HepG2 (cell line): ENCODE measurements at regions not wholly inside any gene's neighbourhood (a gene's known extent, or its start where the extent isn't known, plus 50 kb on each side); places are given as distances from the start of the nearest gene placed in this dataset.

ENCODE experiments used
- ATAC-seq: fragments of 200-7000 bp; cut with Tn5 transposase; 3 replicates; pipeline ENCODE4 v1.9.1; 2020; ENCODE audit warnings: mild to moderate bottlenecking, moderate library complexity
- BruUV-seq: library from RNA; stranded (reverse); fragments of 400-500 nt; replicated peaks from 2 replicates; lab custom pipeline; 2021; lab: Mats Ljungman, UMichigan
- CTCF ChIA-PET: fragments of 300-600 bp; formaldehyde crosslinking; extraction: SDS; loops from one replicate; lab custom pipeline; 2021; ENCODE audit warnings: low total read pairs, inconsistent platforms, low intra/inter-chr PET ratio; lab: Yijun Ruan, JAX
- POLR2A ChIA-PET: fragments of 350-600 bp; sonication (Branson Sonifier 250); formaldehyde crosslinking; loops from one replicate; lab custom pipeline; 2020; ENCODE audit warnings: antibody characterized with exemption, inconsistent platforms; lab: Yijun Ruan, JAX
- DNase-seq: peaks from one replicate; pipeline ENCODE4 v3.0.0-alpha.2; 2015; ENCODE audit warnings: low spot score
- FAIRE-seq: peaks from 3 replicates; lab custom pipeline; 2011; peaks lifted over from hg19 to GRCh38; lab: Jason Lieb, UNC
- H2AFZ ChIP-seq: one replicate; pipeline ENCODE4 v1.6.1; 2011; ENCODE audit warnings: low read length, inconsistent platforms
- H3K27ac ChIP-seq: fragments of 300-600 bp; 3 replicates; pipeline ENCODE4 v1.8.0; 2011; ENCODE audit warnings: mixed run types, mild to moderate bottlenecking, mixed read lengths, low read length, inconsistent platforms; ENCODE audit not compliant: insufficient read depth; ENCODE audit errors: extremely low read length
- H3K27me3 ChIP-seq, 2 experiments: fragments of 200-600 bp in 1 of 2; 2 replicates in 1 of 2; 3 replicates in 1 of 2; pipeline versions ENCODE4 v1.6.0 to v1.8.0; 2011; ENCODE audit warnings: low read length in 2 of 2, mild to moderate bottlenecking in 2 of 2, moderate library complexity in 2 of 2, inconsistent platforms in 1 of 2; ENCODE audit not compliant: insufficient read depth in 2 of 2, control insufficient read depth in 1 of 2
- H3K36me3 ChIP-seq, 2 experiments: fragments of 200-600 bp in 1 of 2; replicated peaks in 1 of 2; 2 replicates in 1 of 2; 3 replicates in 1 of 2; pipeline versions ENCODE4 v1.5.1 to v1.8.0; 2011; ENCODE audit warnings: low read length in 2 of 2, inconsistent platforms in 1 of 2; ENCODE audit not compliant: insufficient read depth in 2 of 2, control insufficient read depth in 1 of 2
- H3K4me1 ChIP-seq: 2 replicates; pipeline ENCODE4 v1.5.1; 2012; ENCODE audit warnings: low read length, inconsistent platforms; ENCODE audit not compliant: insufficient read depth
- H3K4me2 ChIP-seq: 2 replicates; pipeline ENCODE4 v1.6.0; 2011; ENCODE audit warnings: low read depth, low read length, inconsistent platforms
- H3K4me3 ChIP-seq, 3 experiments: fragments of 200-600 bp in 1 of 3; sonication (generic), shearing (Covaris generic) in 1 of 3; replicated peaks in 1 of 3; 2 replicates each; pipeline ENCODE4 v1.5.1; 2011 to 2016; ENCODE audit warnings: low read length in 3 of 3, inconsistent platforms in 2 of 3, low read depth in 2 of 3, mild to moderate bottlenecking in 2 of 3, control low read depth in 1 of 3, mixed read lengths in 1 of 3; ENCODE audit not compliant: insufficient read depth in 1 of 3
- H3K79me2 ChIP-seq: one replicate; pipeline ENCODE4 v1.6.1; 2011; ENCODE audit warnings: low read length, inconsistent platforms; ENCODE audit not compliant: insufficient read depth
- H3K9ac ChIP-seq: 2 replicates; pipeline ENCODE4 v1.6.0; 2011; ENCODE audit warnings: mild to moderate bottlenecking, low read depth, low read length, inconsistent platforms; ENCODE audit not compliant: insufficient read depth
- H3K9me3 ChIP-seq: 2 replicates; pipeline ENCODE4 v1.5.1; 2012; ENCODE audit warnings: mild to moderate bottlenecking, low read length
- H4K20me1 ChIP-seq: 2 replicates; pipeline ENCODE4 v1.6.0; 2011; ENCODE audit warnings: inconsistent platforms, mild to moderate bottlenecking, low read length, moderate library complexity; ENCODE audit not compliant: insufficient read depth
- ATF7-NPFF ChIP-seq: sonication (generic); formaldehyde crosslinking; IDR thresholded peaks from 2 replicates; pipeline ENCODE4 v1.8.1; 2023; ENCODE audit warnings: mild to moderate bottlenecking, low read depth, missing genetic modification reagents, moderate library complexity
- ATM ChIP-seq: fragments of 450-650 bp; IDR thresholded peaks from 2 replicates; pipeline ENCODE4 v1.7.1; 2017; ENCODE audit warnings: mild to moderate bottlenecking, borderline replicate concordance
- CENPBD1 ChIP-seq: sonication (generic); formaldehyde crosslinking; IDR thresholded peaks from 2 replicates; pipeline ENCODE4 v1.8.0; 2022; ENCODE audit warnings: missing genetic modification reagents, low read depth, mild to moderate bottlenecking, borderline replicate concordance
- EP300 ChIP-seq, 3 experiments: sonication (generic) in 1 of 3; formaldehyde crosslinking in 1 of 3; IDR thresholded peaks; 2 replicates each; pipeline versions ENCODE4 v1.5.1 to v1.6.1; 2011 to 2020; ENCODE audit warnings: low read depth in 2 of 3, low read length in 2 of 3, borderline replicate concordance in 1 of 3, improper control_type of control experiment in 1 of 3, mild to moderate bottlenecking in 1 of 3, missing genetic modification reagents in 1 of 3, moderate library complexity in 1 of 3
- ESRRA ChIP-seq: sonication (generic); formaldehyde crosslinking; IDR thresholded peaks from 2 replicates; pipeline ENCODE4 v1.5.1; 2020; ENCODE audit warnings: mild to moderate bottlenecking, low read depth, missing genetic modification reagents
- NFYB ChIP-seq: sonication (generic); formaldehyde crosslinking; IDR thresholded peaks from 2 replicates; pipeline ENCODE4 v1.4.0; 2020; ENCODE audit warnings: missing genetic modification reagents
- RARG ChIP-seq: sonication (generic); formaldehyde crosslinking; IDR thresholded peaks from 2 replicates; pipeline ENCODE4 v1.4.0; 2020; ENCODE audit warnings: low read depth, mild to moderate bottlenecking, missing genetic modification reagents
- SALL2 ChIP-seq: sonication (generic); formaldehyde crosslinking; IDR thresholded peaks from 2 replicates; pipeline ENCODE4 v1.8.1; 2023; ENCODE audit warnings: mild to moderate bottlenecking, missing genetic modification reagents, inconsistent platforms
- THAP11 ChIP-seq: IDR thresholded peaks from 2 replicates; pipeline ENCODE4 v1.6.1; 2016; ENCODE audit warnings: missing biosample characterization, missing genetic modification reagents
- ZBTB4 ChIP-seq: sonication (generic); formaldehyde crosslinking; IDR thresholded peaks from 2 replicates; pipeline ENCODE4 v1.4.0; 2020; ENCODE audit warnings: missing genetic modification reagents, mild to moderate bottlenecking, borderline replicate concordance
- ZNF136 ChIP-seq: sonication (generic); formaldehyde crosslinking; IDR thresholded peaks from 2 replicates; pipeline ENCODE4 v1.8.1; 2022; ENCODE audit warnings: low read depth, mild to moderate bottlenecking, moderate library complexity, missing genetic modification reagents
- ZNF629 ChIP-seq: sonication (generic); formaldehyde crosslinking; conservative IDR thresholded peaks from 2 replicates; pipeline ENCODE4 v1.5.0; 2020; ENCODE audit warnings: missing genetic modification reagents
- WGBS: methylation state at CpG from one replicate; pipeline ENCODE4 v1.1.6; 2017; ENCODE audit warnings: low lambda C conversion rate; 5-methylcytosine and 5-hydroxymethylcytosine counted together
- in situ Hi-C: cut with HindIII; loops from 2 replicates; pipeline ENCODE4 v1.10.0; 2017; ENCODE audit warnings: low pct_unique_long_range_greater_than_20kb; ENCODE audit not compliant: extremely low pct_ligation_motif_present
- intact Hi-C: fragments of 100-400 bp; cut with micrococcal nuclease; formaldehyde crosslinking; loops from one replicate; pipeline ENCODE4 v1.10.0; 2022; ENCODE audit not compliant: unreplicated experiment
- TF ChIP-seq, protein P1 (sequence below): sonication (generic); formaldehyde crosslinking; IDR thresholded peaks from 2 replicates; pipeline ENCODE4 v1.4.0; 2020; ENCODE audit warnings: missing genetic modification reagents
- TF ChIP-seq, protein P2 (sequence below): fragments of 450-650 bp; IDR thresholded peaks from 2 replicates; pipeline ENCODE4 v1.6.1; 2017

DNA sequence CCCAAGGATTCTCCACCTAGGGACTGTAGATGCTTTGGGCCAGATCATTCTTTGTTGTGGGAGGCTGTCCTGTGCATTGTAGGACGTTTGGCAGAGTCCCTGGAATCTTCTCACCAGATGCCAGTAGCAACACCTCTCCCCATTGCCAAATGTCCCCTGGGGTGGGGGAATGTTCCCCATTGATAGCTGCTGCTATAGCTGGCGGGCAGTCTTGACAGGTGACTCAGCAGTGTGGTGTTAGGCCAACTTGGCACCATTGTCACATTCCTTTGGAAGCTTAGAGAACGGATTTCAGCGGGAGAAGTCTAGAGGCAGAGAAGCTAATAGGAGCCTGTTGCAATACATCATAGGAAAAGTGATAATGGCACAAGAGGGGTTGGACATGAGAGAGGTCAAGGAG lies 495.7 kb upstream of the SMIM21 start (continued):
- TF ChIP-seq, protein P1, sequence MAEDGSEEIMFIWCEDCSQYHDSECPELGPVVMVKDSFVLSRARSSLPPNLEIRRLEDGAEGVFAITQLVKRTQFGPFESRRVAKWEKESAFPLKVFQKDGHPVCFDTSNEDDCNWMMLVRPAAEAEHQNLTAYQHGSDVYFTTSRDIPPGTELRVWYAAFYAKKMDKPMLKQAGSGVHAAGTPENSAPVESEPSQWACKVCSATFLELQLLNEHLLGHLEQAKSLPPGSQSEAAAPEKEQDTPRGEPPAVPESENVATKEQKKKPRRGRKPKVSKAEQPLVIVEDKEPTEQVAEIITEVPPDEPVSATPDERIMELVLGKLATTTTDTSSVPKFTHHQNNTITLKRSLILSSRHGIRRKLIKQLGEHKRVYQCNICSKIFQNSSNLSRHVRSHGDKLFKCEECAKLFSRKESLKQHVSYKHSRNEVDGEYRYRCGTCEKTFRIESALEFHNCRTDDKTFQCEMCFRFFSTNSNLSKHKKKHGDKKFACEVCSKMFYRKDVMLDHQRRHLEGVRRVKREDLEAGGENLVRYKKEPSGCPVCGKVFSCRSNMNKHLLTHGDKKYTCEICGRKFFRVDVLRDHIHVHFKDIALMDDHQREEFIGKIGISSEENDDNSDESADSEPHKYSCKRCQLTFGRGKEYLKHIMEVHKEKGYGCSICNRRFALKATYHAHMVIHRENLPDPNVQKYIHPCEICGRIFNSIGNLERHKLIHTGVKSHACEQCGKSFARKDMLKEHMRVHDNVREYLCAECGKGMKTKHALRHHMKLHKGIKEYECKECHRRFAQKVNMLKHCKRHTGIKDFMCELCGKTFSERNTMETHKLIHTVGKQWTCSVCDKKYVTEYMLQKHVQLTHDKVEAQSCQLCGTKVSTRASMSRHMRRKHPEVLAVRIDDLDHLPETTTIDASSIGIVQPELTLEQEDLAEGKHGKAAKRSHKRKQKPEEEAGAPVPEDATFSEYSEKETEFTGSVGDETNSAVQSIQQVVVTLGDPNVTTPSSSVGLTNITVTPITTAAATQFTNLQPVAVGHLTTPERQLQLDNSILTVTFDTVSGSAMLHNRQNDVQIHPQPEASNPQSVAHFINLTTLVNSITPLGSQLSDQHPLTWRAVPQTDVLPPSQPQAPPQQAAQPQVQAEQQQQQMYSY (CRISPR knock-in tag): no peak
- TF ChIP-seq ESRRA (CRISPR knock-in tag): no peak
- TF ChIP-seq ZBTB4 (CRISPR knock-in tag): no peak
- TF ChIP-seq, all 625 proteins: peak for 0

DNA sequence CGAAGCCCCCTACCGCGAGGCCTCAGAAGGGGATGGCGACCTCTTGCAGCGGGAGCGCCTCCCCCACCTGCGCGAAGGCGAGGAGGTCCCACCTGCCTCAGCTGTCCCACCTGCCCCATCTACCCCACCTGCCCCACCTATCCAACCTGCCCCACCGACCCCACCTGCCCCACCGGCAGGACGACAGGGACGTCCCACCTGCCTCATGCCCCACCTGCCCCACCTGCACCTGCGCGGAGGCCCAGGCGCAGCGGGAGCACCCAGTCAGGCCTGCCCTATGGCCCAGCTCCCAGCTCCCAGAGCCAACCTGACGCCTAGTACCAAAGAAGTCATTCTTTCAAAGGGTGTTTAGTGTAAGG lies 489.1 kb upstream of the SMIM21 start:
- BruUV-seq: no TSS peak

More for the DNA sequence above, 489.1 kb upstream of the SMIM21 start:
- Histone ChIP-seq H3K27ac (no peak overlapping the region), H3K4me3 (no peak overlapping the region), H3K79me2 (no peaks in the 10 kb centered on the region), H3K27me3 (peaks cover 0 to 2% of the 10 kb centered on the region in 2 experiments; a peak in 2 of 5 replicates), H3K36me3 (no peaks in the 10 kb centered on the region), H2AFZ (no peak overlapping the region), H3K9me3 (no peaks in the 10 kb centered on the region), H3K4me1 (no peaks in the 10 kb centered on the region), H3K9ac (no peak overlapping the region), H3K4me2 (no peak overlapping the region), H4K20me1 (no peaks in the 10 kb centered on the region)
- ATAC-seq: no peak
- CTCF ChIA-PET: no interaction called here
- DNase-seq: no peak
- POLR2A ChIA-PET: no interaction called here
- intact Hi-C loops (no loop called here), in situ Hi-C loops (no loop called here)
- TF ChIP-seq SALL2 (CRISPR knock-in tag) (no peak), ZNF136 (no peak), CENPBD1 (no peak), ZNF629 (no peak), NFYB (CRISPR knock-in tag) (no peak), EP300 (IDR thresholded peaks at IDR 0.05; ENCODE audit: low read depth in 2 of 2, low read length in 2 of 2) (no peak), EP300 (CRISPR knock-in tag; IDR thresholded peaks at IDR 0.05; ENCODE audit: borderline replicate concordance) (no peak), ATF7-NPFF (CRISPR knock-in tag) (no peak), THAP11 (CRISPR knock-in tag) (no peak), RARG (no peak), ATM (no peak)
- TF ChIP-seq, protein P2, sequence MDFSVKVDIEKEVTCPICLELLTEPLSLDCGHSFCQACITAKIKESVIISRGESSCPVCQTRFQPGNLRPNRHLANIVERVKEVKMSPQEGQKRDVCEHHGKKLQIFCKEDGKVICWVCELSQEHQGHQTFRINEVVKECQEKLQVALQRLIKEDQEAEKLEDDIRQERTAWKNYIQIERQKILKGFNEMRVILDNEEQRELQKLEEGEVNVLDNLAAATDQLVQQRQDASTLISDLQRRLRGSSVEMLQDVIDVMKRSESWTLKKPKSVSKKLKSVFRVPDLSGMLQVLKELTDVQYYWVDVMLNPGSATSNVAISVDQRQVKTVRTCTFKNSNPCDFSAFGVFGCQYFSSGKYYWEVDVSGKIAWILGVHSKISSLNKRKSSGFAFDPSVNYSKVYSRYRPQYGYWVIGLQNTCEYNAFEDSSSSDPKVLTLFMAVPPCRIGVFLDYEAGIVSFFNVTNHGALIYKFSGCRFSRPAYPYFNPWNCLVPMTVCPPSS: no peak
- no peak for FAIRE-seq
- WGBS: 74% methylated on average over 8 of the region's 18 CpGs
